Keratinocyte (primary cell): ENCODE measurements at regions not wholly inside any gene's neighbourhood (a gene's known extent, or its start where the extent isn't known, plus 50 kb on each side); places are given as distances from the start of the nearest gene placed in this dataset.
"Not testable (repeated sequence)": the region's sequence is repeated elsewhere in the genome, so short reads cannot be mapped to it uniquely, and the experiment has no call there.

Source experiments
- DNase-seq: peaks from one replicate; pipeline ENCODE4 v3.0.0-alpha.2; 2011; ENCODE audit warnings: low read depth, missing footprints, low spot score
- FAIRE-seq: peaks from 2 replicates; lab custom pipeline; 2011; peaks lifted over from hg19 to GRCh38; lab: Jason Lieb, UNC
- H2AFZ ChIP-seq: 2 replicates; pipeline ENCODE4 v1.6.0; 2012; ENCODE audit warnings: low read length, control low read depth, inconsistent platforms; ENCODE audit not compliant: control insufficient read depth
- H3K27ac ChIP-seq: 2 replicates; pipeline ENCODE4 v1.5.1; 2011; ENCODE audit warnings: low read length; ENCODE audit not compliant: control insufficient read depth, insufficient read depth
- H3K27me3 ChIP-seq: 3 replicates; pipeline ENCODE4 v1.6.0; 2011; ENCODE audit warnings: low read length; ENCODE audit not compliant: control insufficient read depth, insufficient read depth; ENCODE audit errors: extremely low read depth
- H3K36me3 ChIP-seq, 2 experiments: 2 replicates in 1 of 2; 3 replicates in 1 of 2; pipeline ENCODE4 v1.5.1; 2011; ENCODE audit warnings: low read length in 2 of 2, mild to moderate bottlenecking in 1 of 2; ENCODE audit not compliant: control insufficient read depth in 2 of 2, insufficient read depth in 2 of 2; ENCODE audit errors: extremely low read depth in 1 of 2
- H3K4me1 ChIP-seq: 3 replicates; pipeline ENCODE4 v1.5.1; 2011; ENCODE audit warnings: low read length; ENCODE audit not compliant: control insufficient read depth, insufficient read depth; ENCODE audit errors: extremely low read depth
- H3K4me2 ChIP-seq: 3 replicates; pipeline ENCODE4 v1.6.0; 2011; ENCODE audit warnings: low read depth, low read length; ENCODE audit not compliant: control insufficient read depth, insufficient read depth; ENCODE audit errors: extremely low read depth
- H3K4me3 ChIP-seq, 3 experiments: fragments of 200-600 bp in 1 of 3; sonication (generic) in 1 of 3; 2 replicates in 2 of 3; 3 replicates in 1 of 3; pipeline ENCODE4 v1.5.1; 2011 to 2016; ENCODE audit warnings: low read length in 3 of 3, mild to moderate bottlenecking in 3 of 3, control low read depth in 2 of 3, inconsistent platforms in 1 of 3, low read depth in 1 of 3, mixed read lengths in 1 of 3, mixed run types in 1 of 3, moderate library complexity in 1 of 3; ENCODE audit not compliant: control insufficient read depth in 2 of 3, insufficient read depth in 2 of 3; ENCODE audit errors: extremely low read depth in 1 of 3
- H3K79me2 ChIP-seq: 2 replicates; pipeline ENCODE4 v1.6.0; 2012; ENCODE audit warnings: low read length; ENCODE audit not compliant: control insufficient read depth, insufficient read depth
- H3K9ac ChIP-seq: 3 replicates; pipeline ENCODE4 v1.6.0; 2011; ENCODE audit warnings: low read length; ENCODE audit not compliant: control insufficient read depth, insufficient read depth; ENCODE audit errors: extremely low read depth
- H3K9me1 ChIP-seq: 3 replicates; pipeline ENCODE4 v1.6.0; 2011; ENCODE audit warnings: low read length; ENCODE audit not compliant: control insufficient read depth, insufficient read depth; ENCODE audit errors: extremely low read depth
- H3K9me3 ChIP-seq: 2 replicates; pipeline ENCODE4 v1.5.1; 2012; ENCODE audit warnings: low read depth, low read length; ENCODE audit not compliant: control insufficient read depth
- H4K20me1 ChIP-seq: 3 replicates; pipeline ENCODE4 v1.6.0; 2011; ENCODE audit warnings: low read length; ENCODE audit not compliant: control insufficient read depth, insufficient read depth; ENCODE audit errors: extremely low read depth
- EZH2 ChIP-seq: IDR thresholded peaks from one replicate; pipeline ENCODE4 v1.6.1; 2012; ENCODE audit warnings: inconsistent platforms, mild to moderate bottlenecking, low read length, moderate library complexity
- dilution Hi-C: fragments of 300-500 bp; cut with MboI; formaldehyde crosslinking; loops from one replicate; pipeline ENCODE4 v1.7.0; 2020; ENCODE audit warnings: low sequenced_read_pairs; ENCODE audit not compliant: extremely low pct_ligation_motif_present
- TF ChIP-seq, protein P1 (sequence below), 3 experiments: IDR thresholded peaks in 1 of 3; conservative IDR thresholded peaks in 1 of 3; optimal IDR thresholded peaks in 1 of 3; 2 replicates in 2 of 3; 3 replicates in 1 of 3; pipeline versions ENCODE3 to v1.5.1; 2011; ENCODE audit warnings: low read length in 3 of 3, mild to moderate bottlenecking in 3 of 3, moderate library complexity in 2 of 3, control low read depth in 1 of 3, inconsistent platforms in 1 of 3; ENCODE audit not compliant: insufficient read depth in 2 of 3; ENCODE audit errors: extremely low read depth in 1 of 3

DNA sequence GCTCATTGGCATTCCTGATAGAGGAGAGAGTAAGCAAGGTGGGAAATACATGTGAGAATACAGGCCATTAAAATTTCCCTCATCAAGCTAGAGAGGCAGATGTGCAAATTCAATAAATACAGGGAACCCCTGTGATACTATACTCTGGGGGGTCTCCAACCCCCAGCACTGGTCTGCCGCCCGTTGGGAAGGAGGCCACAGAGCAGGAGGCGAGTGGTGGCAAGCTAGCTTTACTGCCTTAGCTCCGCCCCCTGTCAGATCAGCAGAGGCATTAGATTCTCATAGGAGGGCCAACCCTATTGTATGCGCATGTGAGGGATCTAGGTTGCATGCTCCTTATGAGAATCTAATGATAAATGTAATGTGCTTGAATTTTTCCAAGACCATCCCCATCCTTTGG, 97.1 kb upstream of the PLSCR5 start:
- Histone ChIP-seq H3K27me3 (no peaks in the 10 kb centered on the region), H3K9me3 (no peaks in the 10 kb centered on the region), H3K36me3 (no peaks in the 10 kb centered on the region), H3K9me1 (no peaks in the 10 kb centered on the region), H3K79me2 (no peaks in the 10 kb centered on the region), H3K4me1 (no peaks in the 10 kb centered on the region), H2AFZ (no peak overlapping the region), H3K9ac (no peak overlapping the region), H3K27ac (no peak overlapping the region), H4K20me1 (no peaks in the 10 kb centered on the region), H3K4me2 (no peak overlapping the region), H3K4me3 (no peak overlapping the region)
- dilution Hi-C loops = no loop called here
- no peak for DNase-seq
- no peak for FAIRE-seq
- TF ChIP-seq EZH2 = no peak
- TF ChIP-seq, protein P1, sequence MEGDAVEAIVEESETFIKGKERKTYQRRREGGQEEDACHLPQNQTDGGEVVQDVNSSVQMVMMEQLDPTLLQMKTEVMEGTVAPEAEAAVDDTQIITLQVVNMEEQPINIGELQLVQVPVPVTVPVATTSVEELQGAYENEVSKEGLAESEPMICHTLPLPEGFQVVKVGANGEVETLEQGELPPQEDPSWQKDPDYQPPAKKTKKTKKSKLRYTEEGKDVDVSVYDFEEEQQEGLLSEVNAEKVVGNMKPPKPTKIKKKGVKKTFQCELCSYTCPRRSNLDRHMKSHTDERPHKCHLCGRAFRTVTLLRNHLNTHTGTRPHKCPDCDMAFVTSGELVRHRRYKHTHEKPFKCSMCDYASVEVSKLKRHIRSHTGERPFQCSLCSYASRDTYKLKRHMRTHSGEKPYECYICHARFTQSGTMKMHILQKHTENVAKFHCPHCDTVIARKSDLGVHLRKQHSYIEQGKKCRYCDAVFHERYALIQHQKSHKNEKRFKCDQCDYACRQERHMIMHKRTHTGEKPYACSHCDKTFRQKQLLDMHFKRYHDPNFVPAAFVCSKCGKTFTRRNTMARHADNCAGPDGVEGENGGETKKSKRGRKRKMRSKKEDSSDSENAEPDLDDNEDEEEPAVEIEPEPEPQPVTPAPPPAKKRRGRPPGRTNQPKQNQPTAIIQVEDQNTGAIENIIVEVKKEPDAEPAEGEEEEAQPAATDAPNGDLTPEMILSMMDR (optimal IDR thresholded peaks at IDR 0.05 in 1 of 3, IDR thresholded peaks at IDR 0.05 in 1 of 3, conservative IDR thresholded peaks at IDR 0.05 in 1 of 3; ENCODE audit: extremely low read depth in 1 of 3, insufficient read depth in 2 of 3, low read length in 3 of 3) = no peak

DNA sequence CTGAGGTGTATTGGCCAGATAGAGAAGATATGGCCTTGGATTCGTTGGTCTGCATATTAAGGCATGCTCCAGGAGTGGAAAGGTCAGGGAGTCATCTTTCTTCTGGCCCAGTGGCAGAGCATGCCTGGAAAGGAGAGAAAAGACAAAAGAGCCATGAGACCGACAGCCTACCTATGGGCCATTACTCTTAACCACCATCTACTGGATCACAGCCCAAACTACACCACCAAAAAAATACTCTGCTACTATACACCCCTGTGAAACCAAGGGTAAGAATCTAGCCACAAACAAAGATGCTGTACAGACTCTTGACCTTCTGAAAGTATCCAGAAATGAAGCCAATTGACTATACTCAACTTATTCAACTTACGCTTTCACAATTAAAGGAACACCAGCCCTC, 96.1 kb upstream of the PLSCR5 start:
- no peaks in the 10 kb centered on the region for H3K9me1 ChIP-seq
- no peaks in the 10 kb centered on the region for H3K9me3 ChIP-seq
- TF ChIP-seq, protein P1 (optimal IDR thresholded peaks at IDR 0.05 in 1 of 3, IDR thresholded peaks at IDR 0.05 in 1 of 3, conservative IDR thresholded peaks at IDR 0.05 in 1 of 3; ENCODE audit: extremely low read depth in 1 of 3, insufficient read depth in 2 of 3, low read length in 3 of 3) = no peak
- TF ChIP-seq EZH2 = no peak
- no peak overlapping the region for H2AFZ ChIP-seq
- no peak overlapping the region for H3K4me2 ChIP-seq
- H3K27ac ChIP-seq = no peak overlapping the region
- no peaks in the 10 kb centered on the region for H3K4me1 ChIP-seq
- dilution Hi-C loops = no loop called here
- H3K36me3 ChIP-seq = no peaks in the 10 kb centered on the region
- no peaks in the 10 kb centered on the region for H3K79me2 ChIP-seq
- no peak overlapping the region for H3K4me3 ChIP-seq
- no peaks in the 10 kb centered on the region for H3K27me3 ChIP-seq
- no peak overlapping the region for H3K9ac ChIP-seq
- H4K20me1 ChIP-seq = no peaks in the 10 kb centered on the region
- FAIRE-seq (no peak), DNase-seq (no peak)

DNA sequence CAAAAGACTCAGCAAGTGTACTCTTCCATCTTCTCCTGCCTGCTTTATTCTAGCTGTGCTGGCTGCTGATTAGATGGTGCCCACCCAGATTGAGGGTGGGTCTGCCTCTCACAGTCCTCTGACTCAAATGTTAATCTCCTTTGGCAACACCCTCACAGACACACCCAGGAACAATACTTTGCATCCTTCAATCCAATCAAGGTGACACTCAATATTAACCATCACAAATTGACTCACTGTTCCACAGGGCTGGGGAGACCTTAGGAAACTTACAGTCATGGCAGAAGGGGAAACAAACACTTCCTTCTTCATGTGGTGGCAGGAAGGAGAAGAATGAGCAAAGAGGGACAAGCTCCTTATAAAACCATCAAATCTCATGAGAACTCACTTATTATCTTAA, 94.9 kb upstream of the PLSCR5 start:
- H3K27ac ChIP-seq, H3K4me2 ChIP-seq, dilution Hi-C loops, H3K27me3 ChIP-seq, H2AFZ ChIP-seq, H3K4me3 ChIP-seq, H4K20me1 ChIP-seq, H3K9me3 ChIP-seq, FAIRE-seq, H3K9ac ChIP-seq, H3K9me1 ChIP-seq, DNase-seq, H3K4me1 ChIP-seq, H3K79me2 ChIP-seq, H3K36me3 ChIP-seq: not testable (repeated sequence)
